Tibial nerve (tissue), 4 donors: ENCODE measurements at regions not wholly inside any gene's neighbourhood (a gene's known extent, or its start where the extent isn't known, plus 50 kb on each side); places are given as distances from the start of the nearest gene placed in this dataset.
A peak's percentile ranks its signal among the peaks of the same experiment; 100 is the strongest.

Experiments used
- DNase-seq, 2 donors: peaks; one replicate each; pipeline ENCODE4 v3.0.0-alpha.2; 2019; ENCODE audit warnings: low spot score in 2 of 2
- H3K27ac ChIP-seq, 4 donors: fragments of 200-600 bp; sonication (generic) in 3 of 4; one replicate each; pipeline ENCODE4 v1.5.1; 2017 to 2019; ENCODE audit warnings: mild to moderate bottlenecking in 1 of 4
- H3K27me3 ChIP-seq, 2 donors: fragments of 200-600 bp; sonication (generic) in 1 of 2; one replicate each; pipeline versions ENCODE4 v1.5.1 to v1.6.0; 2017 to 2019
- H3K36me3 ChIP-seq, 3 donors: fragments of 200-600 bp; sonication (generic); one replicate each; pipeline ENCODE4 v1.5.1; 2018 to 2019
- H3K4me1 ChIP-seq, 4 donors: fragments of 200-600 bp; sonication (generic) in 3 of 4; one replicate each; pipeline ENCODE4 v1.5.1; 2017 to 2019
- H3K4me3 ChIP-seq, 4 donors: fragments of 200-600 bp; sonication (generic) in 3 of 4; one replicate each; pipeline ENCODE4 v1.5.1; 2017 to 2019; ENCODE audit warnings: mild to moderate bottlenecking in 1 of 4, moderate library complexity in 1 of 4
- H3K9me3 ChIP-seq, 4 donors: fragments of 200-600 bp; sonication (generic) in 3 of 4; one replicate each; pipeline ENCODE4 v1.5.1; 2017 to 2019
- EP300 ChIP-seq, 2 donors: sonication (generic); formaldehyde crosslinking; IDR thresholded peaks; one replicate each; pipeline ENCODE4 v1.6.1; 2017; ENCODE audit warnings: antibody characterized with exemption in 2 of 2, mild to moderate bottlenecking in 1 of 2
- POLR2A ChIP-seq, 2 donors: fragments of 450-650 bp; IDR thresholded peaks; one replicate each; pipeline ENCODE4 v1.6.1; 2017; ENCODE audit warnings: antibody characterized with exemption in 2 of 2, mild to moderate bottlenecking in 2 of 2, moderate library complexity in 2 of 2
- WGBS, 2 donors: methylation state at CpG; one replicate each; pipeline ENCODE4 v1.1.5; 2018; 5-methylcytosine and 5-hydroxymethylcytosine counted together
- TF ChIP-seq, protein P1 (sequence below), 5 experiments: fragments of 200-600 bp in 3 of 5; fragments of 450-650 bp in 2 of 5; sonication (generic) in 3 of 5; IDR thresholded peaks; one replicate each; pipeline ENCODE4 v1.5.1; 2016 to 2019; ENCODE audit warnings: antibody characterized with exemption in 5 of 5, mild to moderate bottlenecking in 3 of 5, moderate library complexity in 2 of 5

DNA sequence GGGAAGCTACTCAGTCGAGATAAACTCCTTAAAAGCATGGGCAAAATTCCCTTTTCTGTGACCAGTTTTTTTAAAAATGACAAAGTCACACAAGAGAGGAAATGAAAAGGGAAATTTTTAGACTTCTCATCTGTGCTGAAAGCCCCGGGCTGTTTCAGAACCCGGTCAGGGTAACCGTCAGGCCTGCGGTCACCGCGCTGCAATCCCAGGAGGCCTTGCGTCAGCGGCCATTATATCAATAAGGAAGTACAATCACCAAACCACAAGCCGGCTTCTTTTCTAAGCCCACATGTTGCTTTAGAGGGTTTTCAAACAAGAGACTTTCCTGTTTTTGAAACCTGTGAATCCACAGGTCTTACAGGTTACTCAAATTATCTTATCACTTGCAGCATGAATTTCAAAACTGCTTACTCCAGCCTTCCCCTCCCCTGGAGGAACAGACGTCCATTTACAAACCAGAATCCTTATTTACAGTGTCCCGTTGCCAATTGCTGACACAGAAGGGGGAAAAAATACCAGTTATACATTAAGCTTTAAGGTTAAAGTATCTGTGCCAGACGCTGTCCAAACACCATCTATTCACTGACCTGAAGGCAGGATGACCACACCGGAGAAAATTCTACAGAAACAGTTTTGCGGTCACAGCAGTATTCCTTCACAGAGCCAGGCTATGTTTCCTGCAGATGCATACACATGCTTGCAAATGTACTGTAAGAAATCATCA, 165.3 kb downstream of the TOMM20 start:
- peak; percentile 53 to 75 for TF ChIP-seq EP300 (IDR thresholded peaks at IDR 0.05)
- no peak for TF ChIP-seq POLR2A (IDR thresholded peaks at IDR 0.05)
- 40 to 46% methylated on average over 15 of the region's 15 CpGs for WGBS, 2 donors
- no peaks in the 10 kb centered on the region for H3K36me3 ChIP-seq
- H3K4me1 ChIP-seq = peaks cover 0 to 60% (median 40%) of the 10 kb centered on the region in 4 donors
- peak overlapping the region; percentile 18 to 85 (median 78) for H3K27ac ChIP-seq
- peak; percentile 74 to 78 for DNase-seq
- H3K9me3 ChIP-seq = no peaks in the 10 kb centered on the region
- H3K4me3 ChIP-seq = no peak overlapping the region
- no peaks in the 10 kb centered on the region for H3K27me3 ChIP-seq

DNA sequence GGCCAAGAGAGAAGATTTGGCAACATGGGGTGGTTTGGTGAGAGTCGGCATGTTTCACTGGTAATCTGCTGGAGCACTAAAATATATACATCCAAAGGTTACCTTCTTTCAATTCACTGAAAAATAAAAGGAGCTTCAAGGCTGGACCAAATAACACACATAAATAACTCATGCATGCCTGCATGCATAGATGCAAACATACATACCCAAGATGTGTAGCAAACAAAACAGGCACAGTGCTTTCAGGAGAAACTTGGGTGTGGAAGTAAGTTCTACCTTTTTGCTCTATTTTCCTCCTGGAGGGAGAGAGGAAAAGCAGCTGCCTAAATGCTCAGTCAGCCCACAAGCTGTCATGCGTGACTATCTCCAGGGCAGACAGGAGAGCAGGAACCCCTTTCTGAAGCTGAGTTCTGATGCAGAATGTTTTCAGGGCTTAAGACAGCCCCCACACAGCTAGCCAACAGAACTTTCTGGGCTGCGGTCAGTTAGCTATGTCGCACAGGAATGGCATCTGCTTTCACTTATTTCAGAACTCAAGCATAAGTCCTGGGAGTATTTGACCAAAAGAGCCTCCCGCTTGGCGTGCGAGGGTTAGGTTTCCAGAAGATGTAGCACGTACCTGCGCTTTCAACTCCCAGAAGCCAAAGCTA, 166.2 kb downstream of the TOMM20 start:
- DNase-seq = peak in 1 of 2 donors; percentile 57
- 24 to 33% methylated on average over 9 of the region's 9 CpGs for WGBS, 2 donors

DNA sequence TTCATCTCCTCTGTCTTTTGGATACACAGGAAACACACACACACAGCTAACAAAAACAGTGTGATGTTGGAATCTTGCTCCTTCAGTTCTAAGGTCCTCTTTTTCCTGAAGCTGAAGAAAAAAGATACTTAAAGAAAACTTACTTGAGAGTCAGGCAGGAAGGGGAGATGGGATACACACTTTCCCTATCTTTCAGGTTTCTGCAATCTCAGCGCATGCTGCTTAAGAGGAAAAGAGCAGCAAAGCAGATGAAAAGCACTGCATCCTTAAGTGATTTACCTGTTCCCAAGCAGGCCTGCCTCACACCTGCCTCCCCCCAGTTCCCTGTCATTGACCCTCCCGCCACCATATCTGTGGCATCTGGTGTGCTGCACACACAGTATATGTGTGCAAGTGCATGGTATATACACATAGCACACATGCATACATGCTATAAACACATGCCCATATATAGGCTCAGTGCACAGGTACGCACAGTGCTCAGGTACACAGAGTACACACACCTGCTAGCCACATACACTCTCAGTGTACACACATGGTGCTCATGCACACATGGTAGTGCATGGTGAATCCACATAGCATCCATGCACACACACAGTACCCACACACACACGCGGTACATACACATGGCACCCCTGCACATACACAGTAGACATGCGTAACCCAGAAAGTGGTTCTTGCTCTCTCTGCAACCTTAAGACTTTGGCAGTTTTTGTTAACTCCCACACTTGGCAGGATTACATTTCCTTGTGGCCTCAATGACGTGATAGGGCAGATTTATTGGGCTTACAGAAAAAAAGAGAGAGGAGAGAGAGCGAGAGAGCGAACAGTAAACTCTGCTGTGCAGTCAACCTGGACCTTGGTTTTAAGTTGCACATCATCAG, 166.9 kb downstream of the TOMM20 start:
- TF ChIP-seq, protein P1, sequence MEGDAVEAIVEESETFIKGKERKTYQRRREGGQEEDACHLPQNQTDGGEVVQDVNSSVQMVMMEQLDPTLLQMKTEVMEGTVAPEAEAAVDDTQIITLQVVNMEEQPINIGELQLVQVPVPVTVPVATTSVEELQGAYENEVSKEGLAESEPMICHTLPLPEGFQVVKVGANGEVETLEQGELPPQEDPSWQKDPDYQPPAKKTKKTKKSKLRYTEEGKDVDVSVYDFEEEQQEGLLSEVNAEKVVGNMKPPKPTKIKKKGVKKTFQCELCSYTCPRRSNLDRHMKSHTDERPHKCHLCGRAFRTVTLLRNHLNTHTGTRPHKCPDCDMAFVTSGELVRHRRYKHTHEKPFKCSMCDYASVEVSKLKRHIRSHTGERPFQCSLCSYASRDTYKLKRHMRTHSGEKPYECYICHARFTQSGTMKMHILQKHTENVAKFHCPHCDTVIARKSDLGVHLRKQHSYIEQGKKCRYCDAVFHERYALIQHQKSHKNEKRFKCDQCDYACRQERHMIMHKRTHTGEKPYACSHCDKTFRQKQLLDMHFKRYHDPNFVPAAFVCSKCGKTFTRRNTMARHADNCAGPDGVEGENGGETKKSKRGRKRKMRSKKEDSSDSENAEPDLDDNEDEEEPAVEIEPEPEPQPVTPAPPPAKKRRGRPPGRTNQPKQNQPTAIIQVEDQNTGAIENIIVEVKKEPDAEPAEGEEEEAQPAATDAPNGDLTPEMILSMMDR (IDR thresholded peaks at IDR 0.05) = no peak
- TF ChIP-seq POLR2A (IDR thresholded peaks at IDR 0.05) (no peak), EP300 (IDR thresholded peaks at IDR 0.05) (peak in 1 of 2 donors; percentile 33)
- H3K4me1 ChIP-seq = peaks cover 0 to 76% (median 40%) of the 10 kb centered on the region in 4 donors
- no peak overlapping the region for H3K4me3 ChIP-seq

More for the DNA sequence above, 166.2 kb downstream of the TOMM20 start:
- TF ChIP-seq POLR2A (IDR thresholded peaks at IDR 0.05) (no peak), EP300 (IDR thresholded peaks at IDR 0.05) (no peak)
- TF ChIP-seq, protein P1 (IDR thresholded peaks at IDR 0.05) = no peak
- Histone ChIP-seq H3K4me3 (peak overlapping the region in 1 of 4 donors; percentile 1), H3K27me3 (no peaks in the 10 kb centered on the region), H3K9me3 (no peaks in the 10 kb centered on the region), H3K36me3 (no peaks in the 10 kb centered on the region), H3K27ac (peak overlapping the region; percentile 18 to 85 (median 78)), H3K4me1 (peaks cover 0 to 69% (median 40%) of the 10 kb centered on the region in 4 donors)

DNA sequence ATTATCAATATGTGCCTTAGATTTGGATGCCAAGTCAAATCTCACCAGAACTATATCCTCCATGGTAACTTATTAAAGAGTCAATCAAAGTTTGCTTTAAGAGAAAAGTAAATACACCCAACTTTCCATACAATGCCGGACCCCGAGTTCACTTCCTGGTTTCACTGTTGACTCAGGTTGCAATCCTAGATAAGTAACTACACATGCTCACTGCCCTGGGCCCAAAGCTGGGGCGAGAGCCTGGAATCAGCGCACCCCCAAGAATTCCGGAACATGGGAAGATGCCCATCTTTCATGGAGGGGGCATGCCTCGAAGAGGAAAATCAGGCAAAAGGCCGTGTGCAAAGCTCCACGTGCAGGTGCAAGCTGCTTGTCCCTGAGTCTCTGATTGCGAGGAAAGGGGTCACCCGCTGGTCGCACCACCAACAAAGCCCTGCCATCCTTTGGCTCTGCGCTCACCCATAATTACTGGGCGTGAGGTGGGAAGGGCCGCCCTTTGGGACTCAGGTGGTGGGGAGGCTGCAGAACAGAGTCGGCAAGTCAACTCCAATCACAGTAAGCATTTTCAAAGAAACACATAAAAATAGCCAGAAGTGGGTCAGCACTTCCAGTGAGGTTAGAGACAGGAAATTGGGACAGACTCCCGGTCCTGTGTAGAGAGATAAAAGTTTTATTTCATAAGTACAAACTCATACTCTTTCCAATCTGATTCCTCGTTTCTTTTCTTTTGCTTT, 167.7 kb downstream of the TOMM20 start:
- no peaks in the 10 kb centered on the region for H3K27me3 ChIP-seq
- peaks cover 0 to 83% (median 46%) of the 10 kb centered on the region in 4 donors for H3K4me1 ChIP-seq
- no peaks in the 10 kb centered on the region for H3K9me3 ChIP-seq
- H3K27ac ChIP-seq = peak overlapping the region in 3 of 4 donors; percentile 51 to 85 (median 83)
- 54 to 62% methylated on average over 17 of the region's 17 CpGs for WGBS, 2 donors
- no peaks in the 10 kb centered on the region for H3K36me3 ChIP-seq
- no peak for DNase-seq
- TF ChIP-seq EP300 (IDR thresholded peaks at IDR 0.05) = no peak
- TF ChIP-seq, protein P1 (IDR thresholded peaks at IDR 0.05) = no peak
- no peak for TF ChIP-seq POLR2A (IDR thresholded peaks at IDR 0.05)
- H3K4me3 ChIP-seq = no peak overlapping the region

More for the DNA sequence above, 166.9 kb downstream of the TOMM20 start:
- 42 to 49% methylated on average over 9 of the region's 9 CpGs for WGBS, 2 donors
- H3K9me3 ChIP-seq = no peaks in the 10 kb centered on the region
- H3K27ac ChIP-seq = peak overlapping the region in 3 of 4 donors; percentile 72 to 85 (median 83)
- no peak for DNase-seq
- H3K27me3 ChIP-seq = no peaks in the 10 kb centered on the region
- H3K36me3 ChIP-seq = no peaks in the 10 kb centered on the region
